Activated naive CD4-positive, alpha-beta T cell treated with anti-CD3 and anti-CD28 coated beads for 36 hours (primary cell): ENCODE measurements at regions not wholly inside any gene's neighbourhood (a gene's known extent, or its start where the extent isn't known, plus 50 kb on each side); places are given as distances from the start of the nearest gene placed in this dataset.
"Not testable (repeated sequence)": the region's sequence is repeated elsewhere in the genome, so short reads cannot be mapped to it uniquely, and the experiment has no call there.

Experiments
- CTCF ChIA-PET: fragments of 350-600 bp; sonication (Branson Sonifier 250); formaldehyde crosslinking; loops from one replicate; lab custom pipeline; 2021; ENCODE audit warnings: antibody characterized with exemption; lab: Charles Lee
- DNase-seq: peaks from one replicate; pipeline ENCODE4 v3.0.0-alpha.2; 2020
- H3K27ac Mint-ChIP-seq: one replicate; pipeline ENCODE4 v1.8.0; 2021; ENCODE audit warnings: mild to moderate bottlenecking, mixed read lengths
- H3K27me3 Mint-ChIP-seq: one replicate; pipeline ENCODE4 v1.8.0; 2021; ENCODE audit warnings: low read depth, mixed read lengths
- H3K36me3 Mint-ChIP-seq: one replicate; pipeline ENCODE4 v1.8.0; 2021; ENCODE audit warnings: low read depth, mixed read lengths
- H3K4me1 Mint-ChIP-seq: one replicate; pipeline ENCODE4 v1.8.0; 2021; ENCODE audit warnings: low read depth, mixed read lengths
- H3K4me3 Mint-ChIP-seq: one replicate; pipeline ENCODE4 v1.8.0; 2021; ENCODE audit warnings: mild to moderate bottlenecking, moderate library complexity, mixed read lengths
- H3K9me3 Mint-ChIP-seq: one replicate; pipeline ENCODE4 v1.8.0; 2021; ENCODE audit warnings: mixed read lengths
- intact Hi-C: fragments of 100-400 bp; cut with micrococcal nuclease; formaldehyde crosslinking; loops from one replicate; pipeline ENCODE4 v1.15.1; 2023

DNA sequence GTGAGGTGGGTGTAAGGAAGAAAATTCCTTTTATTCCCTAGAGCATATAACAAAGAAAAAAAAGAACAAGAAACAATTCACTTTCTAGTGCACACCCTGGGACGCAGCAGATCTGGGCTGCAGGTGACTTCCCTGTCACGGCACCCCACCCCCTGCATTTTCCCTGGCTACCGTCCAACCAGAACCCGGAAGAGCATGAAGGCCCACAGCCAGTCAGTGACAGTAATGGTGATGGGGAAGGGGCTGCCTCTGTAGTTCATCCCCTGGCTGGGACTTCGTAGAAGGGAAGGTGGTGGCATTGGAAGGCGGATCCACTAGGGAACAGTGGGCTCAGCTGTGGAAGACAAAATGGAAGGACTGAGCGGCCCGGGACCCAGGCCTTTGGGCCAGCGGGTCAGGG, 236.7 kb downstream of the BUB3 start:
- CTCF ChIA-PET = no interaction called here
- intact Hi-C loops = no loop called here

DNA sequence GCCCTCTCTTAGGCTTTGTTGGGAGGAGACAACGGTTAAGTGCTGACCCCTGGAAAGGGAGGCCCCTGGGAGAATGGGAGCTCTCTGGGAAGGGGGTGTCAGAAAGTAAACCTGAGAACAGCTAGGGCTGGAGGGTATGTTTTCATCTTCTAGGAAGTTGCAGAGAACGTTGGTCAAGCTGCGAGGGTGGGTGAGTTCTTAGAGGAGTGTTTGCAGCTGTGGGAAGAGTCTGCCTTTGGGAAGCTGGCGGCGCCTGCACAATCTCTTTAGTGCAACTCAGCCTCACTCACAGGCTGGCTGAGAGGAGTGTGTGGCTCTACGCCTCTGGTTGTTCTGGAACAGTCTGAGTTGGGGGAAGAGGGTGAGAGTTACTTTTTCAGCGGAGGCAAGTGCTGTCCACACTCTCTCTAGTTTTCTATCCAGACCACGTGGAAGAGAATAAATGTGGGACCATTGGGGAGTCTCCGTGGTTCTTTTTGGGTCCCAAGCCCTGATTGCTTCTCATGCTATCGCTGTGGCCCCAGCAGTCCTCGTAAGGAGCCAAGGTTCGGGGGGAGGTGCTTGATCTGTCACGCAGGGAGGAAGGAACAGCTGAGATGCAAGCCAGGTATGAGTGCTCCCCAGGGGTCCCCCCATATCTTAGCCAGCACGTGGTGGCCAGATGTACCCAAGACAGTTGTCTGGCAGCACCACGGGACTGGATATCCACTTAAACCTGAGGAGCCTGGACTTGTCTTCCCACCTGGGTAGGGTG, 237.2 kb downstream of the BUB3 start:
- CTCF ChIA-PET = no interaction called here
- no peak for DNase-seq
- H3K36me3 Mint-ChIP-seq = no peaks in the 10 kb centered on the region
- H3K4me1 Mint-ChIP-seq = no peaks in the 10 kb centered on the region
- no peaks in the 10 kb centered on the region for H3K27me3 Mint-ChIP-seq
- intact Hi-C loops = no loop called here
- H3K4me3 Mint-ChIP-seq = no peak overlapping the region
- peaks cover 13% of the 10 kb centered on the region for H3K9me3 Mint-ChIP-seq
- no peak overlapping the region for H3K27ac Mint-ChIP-seq

More for the DNA sequence above, 236.7 kb downstream of the BUB3 start:
- H3K9me3 Mint-ChIP-seq = peaks cover 15% of the 10 kb centered on the region
- H3K36me3 Mint-ChIP-seq = peaks cover 1% of the 10 kb centered on the region
- no peak overlapping the region for H3K4me3 Mint-ChIP-seq
- H3K27ac Mint-ChIP-seq = no peak overlapping the region
- H3K27me3 Mint-ChIP-seq = no peaks in the 10 kb centered on the region
- DNase-seq = no peak
- no peaks in the 10 kb centered on the region for H3K4me1 Mint-ChIP-seq

DNA sequence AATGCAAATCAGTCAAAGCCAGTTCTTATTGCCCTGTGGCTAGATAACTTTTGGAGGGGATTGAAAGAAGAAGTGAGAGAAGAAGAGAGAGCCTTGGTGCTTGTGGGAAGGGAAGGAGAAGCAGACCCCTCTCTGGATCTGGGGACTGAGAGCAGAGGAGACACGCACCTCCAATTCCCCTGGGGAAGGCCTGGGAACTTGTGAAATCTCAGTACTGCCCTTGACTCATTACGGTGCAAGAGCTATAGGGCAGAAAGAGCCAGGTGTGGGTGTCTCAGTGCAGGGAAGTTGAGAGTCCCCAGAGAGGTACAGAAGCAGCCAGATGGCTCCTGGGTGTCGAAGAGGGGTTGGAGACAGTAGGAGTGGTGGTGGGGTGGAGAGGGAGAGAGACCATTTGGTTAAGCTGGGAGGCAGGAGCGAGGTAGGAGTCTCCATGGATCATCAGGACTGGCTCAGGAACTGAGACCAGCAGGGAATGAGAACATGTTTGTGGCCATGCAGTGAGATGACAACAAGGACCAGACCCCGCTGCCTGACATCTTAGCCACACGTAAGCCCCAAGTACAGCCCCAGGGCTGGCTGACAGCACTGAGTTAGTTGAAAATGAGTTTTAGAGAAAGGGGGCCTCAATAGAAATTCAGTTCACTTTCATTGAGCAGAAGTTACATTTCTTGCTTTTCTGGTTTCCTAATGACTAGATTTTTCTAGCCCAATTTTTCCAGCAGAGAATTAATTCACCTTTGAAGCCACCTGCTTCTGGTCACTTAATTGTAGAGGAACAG, 238.2 kb downstream of the BUB3 start:
- CTCF ChIA-PET = no interaction called here
- Mint-ChIP-seq H3K4me3 (no peak overlapping the region), H3K27me3 (no peaks in the 10 kb centered on the region), H3K9me3 (peaks cover 10% of the 10 kb centered on the region), H3K36me3 (no peaks in the 10 kb centered on the region), H3K4me1 (no peaks in the 10 kb centered on the region), H3K27ac (no peak overlapping the region)
- intact Hi-C loops = no loop called here
- DNase-seq = no peak

DNA sequence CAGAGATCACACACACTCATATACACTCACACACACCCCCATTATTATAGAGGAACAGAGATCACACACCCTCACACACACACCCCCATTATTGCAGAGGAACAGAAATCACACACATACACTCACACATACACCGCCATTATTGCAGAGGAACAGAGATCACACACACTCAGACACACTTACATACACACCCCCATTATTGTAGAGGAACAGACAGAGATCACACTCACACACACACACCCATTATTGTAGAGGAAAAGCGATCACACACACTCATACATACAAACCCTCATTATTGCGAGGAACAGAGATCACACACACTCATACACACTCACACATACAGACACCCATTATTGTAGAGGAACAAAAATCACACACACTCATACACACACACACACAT, 239.0 kb downstream of the BUB3 start:
- CTCF ChIA-PET = no interaction called here
- no peaks in the 10 kb centered on the region for H3K27me3 Mint-ChIP-seq
- H3K4me1 Mint-ChIP-seq = no peaks in the 10 kb centered on the region
- DNase-seq = no peak
- H3K9me3 Mint-ChIP-seq = peaks cover 9% of the 10 kb centered on the region
- intact Hi-C loops = no loop called here
- H3K27ac Mint-ChIP-seq = no peak overlapping the region
- no peak overlapping the region for H3K4me3 Mint-ChIP-seq
- no peaks in the 10 kb centered on the region for H3K36me3 Mint-ChIP-seq

DNA sequence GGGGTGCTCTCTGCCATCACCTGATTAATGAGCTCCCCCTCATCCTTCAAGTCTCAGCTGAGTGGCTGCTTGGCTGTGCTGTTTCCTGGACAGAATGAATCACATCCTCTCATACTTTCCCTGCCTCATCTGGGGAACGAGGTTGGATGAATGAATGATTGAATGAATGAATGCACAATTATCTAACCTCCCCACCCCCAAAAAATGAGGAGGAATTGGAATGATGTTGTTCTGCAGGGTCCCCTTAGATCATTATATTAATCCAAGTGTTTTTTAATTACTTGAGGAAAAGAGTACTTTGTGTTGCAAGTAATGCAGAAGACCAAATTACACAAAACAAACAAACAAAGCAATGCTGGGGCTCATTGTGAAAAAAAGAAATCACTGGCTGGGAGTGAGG, 240.2 kb downstream of the BUB3 start:
- H3K27me3 Mint-ChIP-seq = no peaks in the 10 kb centered on the region
- H3K4me3 Mint-ChIP-seq = no peak overlapping the region
- no peaks in the 10 kb centered on the region for H3K4me1 Mint-ChIP-seq
- no peak for DNase-seq
- intact Hi-C loops = no loop called here
- H3K27ac Mint-ChIP-seq = no peak overlapping the region
- H3K36me3 Mint-ChIP-seq = no peaks in the 10 kb centered on the region
- CTCF ChIA-PET = no interaction called here
- peaks cover 5% of the 10 kb centered on the region for H3K9me3 Mint-ChIP-seq

DNA sequence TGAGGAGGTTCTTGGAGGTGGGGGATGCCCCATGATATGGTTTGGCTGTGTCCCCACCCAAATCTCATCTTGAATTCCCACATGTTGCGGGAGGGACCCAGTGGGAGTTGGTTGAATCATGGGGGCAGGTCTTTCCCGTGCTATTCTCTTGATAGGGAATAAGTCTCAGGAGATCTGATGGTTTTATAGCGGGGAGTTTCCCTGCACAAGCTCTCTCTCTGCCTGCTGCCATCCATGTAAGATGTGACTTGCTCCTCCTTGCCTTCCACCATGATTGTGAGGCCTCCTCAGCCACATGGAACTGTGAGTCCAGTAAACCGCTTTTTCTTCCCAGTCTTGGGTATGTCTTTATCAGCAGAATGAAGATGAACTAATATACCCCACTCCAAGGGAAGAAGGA, 241.0 kb downstream of the BUB3 start:
- H3K4me1 Mint-ChIP-seq, intact Hi-C loops, H3K27me3 Mint-ChIP-seq, H3K9me3 Mint-ChIP-seq, H3K27ac Mint-ChIP-seq, H3K4me3 Mint-ChIP-seq, DNase-seq, H3K36me3 Mint-ChIP-seq, CTCF ChIA-PET: not testable (repeated sequence)

DNA sequence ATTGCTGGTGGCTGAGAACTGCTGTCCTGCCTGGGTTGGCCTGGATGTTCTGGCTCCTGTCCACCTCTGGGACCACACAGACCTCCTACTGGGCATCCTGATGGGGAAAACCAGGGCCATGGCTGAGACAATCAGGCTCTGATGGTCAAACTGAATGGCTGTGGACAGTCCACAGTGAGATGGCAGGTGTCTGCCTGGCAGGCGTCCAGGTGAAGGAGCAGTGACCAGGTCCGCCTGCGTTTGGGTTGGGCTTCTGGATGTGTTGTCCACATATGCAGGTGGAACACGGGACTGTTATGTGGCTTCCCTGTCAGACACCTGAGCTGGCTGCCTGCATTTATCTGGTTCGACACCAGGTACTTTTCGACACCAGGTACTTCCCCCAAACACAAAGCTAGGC, 241.7 kb downstream of the BUB3 start:
- peaks cover 5% of the 10 kb centered on the region for H3K9me3 Mint-ChIP-seq
- no peak overlapping the region for H3K27ac Mint-ChIP-seq
- intact Hi-C loops = no loop called here
- H3K4me1 Mint-ChIP-seq = no peaks in the 10 kb centered on the region
- no peak overlapping the region for H3K4me3 Mint-ChIP-seq
- CTCF ChIA-PET = no interaction called here
- peaks cover 1% of the 10 kb centered on the region for H3K27me3 Mint-ChIP-seq
- H3K36me3 Mint-ChIP-seq = no peaks in the 10 kb centered on the region
- DNase-seq = no peak

DNA sequence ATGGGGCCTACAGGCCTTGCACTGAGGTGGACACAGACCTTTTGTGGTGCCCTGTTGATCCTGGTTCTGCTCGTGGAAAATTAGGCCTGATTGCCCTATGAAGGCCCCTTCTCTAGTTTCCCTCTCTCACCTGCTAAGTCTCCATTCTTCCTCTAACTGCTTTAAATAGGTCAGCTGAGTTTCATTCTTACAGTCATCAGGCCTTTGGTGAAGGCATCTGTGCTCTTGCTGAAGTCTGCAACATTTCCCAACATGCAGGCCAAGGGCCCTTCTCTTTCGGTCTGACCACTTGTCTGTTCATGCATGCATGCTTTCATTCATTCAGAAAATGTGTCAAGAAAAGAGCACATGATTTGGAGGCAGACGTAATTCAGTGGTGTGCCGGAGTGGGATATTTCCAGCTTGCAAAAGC, 244.0 kb downstream of the BUB3 start:
- peaks cover 7% of the 10 kb centered on the region for H3K9me3 Mint-ChIP-seq
- no peak overlapping the region for H3K4me3 Mint-ChIP-seq
- H3K27ac Mint-ChIP-seq = no peak overlapping the region
- intact Hi-C loops = no loop called here
- peaks cover 1% of the 10 kb centered on the region for H3K27me3 Mint-ChIP-seq
- no peaks in the 10 kb centered on the region for H3K36me3 Mint-ChIP-seq
- no peak for DNase-seq
- no peaks in the 10 kb centered on the region for H3K4me1 Mint-ChIP-seq
- CTCF ChIA-PET = no interaction called here

DNA sequence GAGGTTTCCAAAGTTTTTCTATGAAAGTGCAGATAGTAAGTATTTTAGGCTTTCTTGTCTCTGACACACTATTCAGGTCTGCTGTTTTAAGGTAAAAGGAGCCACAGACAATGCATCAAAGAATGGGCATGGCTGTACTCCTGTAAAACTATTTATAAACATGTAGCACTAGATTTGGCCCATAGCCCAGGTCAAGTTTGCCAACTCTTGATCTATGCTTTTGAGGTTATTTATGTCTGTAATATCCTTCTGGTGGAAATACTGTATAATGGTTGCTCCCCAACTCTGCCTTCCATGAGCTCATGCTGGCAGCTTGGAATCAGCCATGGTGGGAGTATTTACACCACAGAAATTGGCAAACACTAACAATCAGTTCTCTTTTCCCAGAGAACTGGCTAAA, 244.6 kb downstream of the BUB3 start:
- CTCF ChIA-PET = no interaction called here
- Mint-ChIP-seq H3K4me1 (no peaks in the 10 kb centered on the region), H3K27ac (no peak overlapping the region), H3K4me3 (no peak overlapping the region), H3K9me3 (peaks cover 11% of the 10 kb centered on the region), H3K36me3 (no peaks in the 10 kb centered on the region), H3K27me3 (peaks cover 1% of the 10 kb centered on the region)
- DNase-seq = no peak
- intact Hi-C loops = no loop called here

DNA sequence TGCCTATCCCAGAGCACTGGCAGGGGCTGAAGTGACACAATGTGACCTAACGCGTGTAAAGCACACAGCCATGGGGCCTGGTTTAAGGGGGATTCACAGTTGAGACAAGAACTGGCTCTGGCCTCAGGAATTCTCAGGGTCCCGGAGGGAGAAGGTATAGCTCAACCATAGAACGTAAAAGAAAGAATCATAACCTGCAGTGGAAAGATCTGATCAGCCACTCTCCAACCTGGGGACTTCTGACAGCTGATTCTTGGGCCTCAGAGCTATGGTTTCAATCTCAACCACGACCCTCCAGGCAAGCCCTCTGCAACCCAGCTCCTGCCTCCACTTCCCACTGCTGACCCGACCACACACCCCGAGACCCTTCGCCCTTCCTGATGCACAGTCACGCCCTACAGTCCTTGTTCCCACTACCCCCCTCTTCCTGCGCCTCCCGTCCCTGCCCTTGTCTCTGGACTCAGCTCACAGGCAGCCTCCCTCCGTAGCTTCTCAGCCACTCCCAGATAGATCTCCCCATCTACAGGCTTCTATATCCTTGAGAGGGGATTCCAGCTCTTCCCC, 245.2 kb downstream of the BUB3 start:
- intact Hi-C loops = no loop called here
- peaks cover 1% of the 10 kb centered on the region for H3K27me3 Mint-ChIP-seq
- DNase-seq = no peak
- no peak overlapping the region for H3K4me3 Mint-ChIP-seq
- no peaks in the 10 kb centered on the region for H3K4me1 Mint-ChIP-seq
- H3K9me3 Mint-ChIP-seq = peaks cover 12% of the 10 kb centered on the region
- no peaks in the 10 kb centered on the region for H3K36me3 Mint-ChIP-seq
- H3K27ac Mint-ChIP-seq = no peak overlapping the region
- CTCF ChIA-PET = no interaction called here

DNA sequence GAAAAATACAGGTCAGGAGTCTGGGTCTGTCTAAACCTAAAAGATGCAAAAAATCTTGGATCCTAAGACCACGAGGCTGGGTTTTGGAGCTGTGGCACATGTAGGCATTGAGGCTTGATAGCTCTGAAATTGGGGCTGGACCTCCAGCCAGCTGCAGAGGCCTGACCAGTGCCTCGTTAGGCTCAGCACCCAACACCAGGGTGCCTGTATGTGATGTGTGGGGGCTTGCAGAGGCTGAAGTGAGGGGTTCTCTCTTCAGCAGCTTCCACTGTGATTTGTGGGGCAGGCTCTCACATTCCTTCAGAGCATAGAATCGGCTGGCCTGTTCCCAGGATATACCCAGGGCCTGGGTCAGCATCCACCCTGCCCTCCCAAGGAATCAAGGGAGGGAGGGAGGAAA, 247.8 kb downstream of the BUB3 start:
- Mint-ChIP-seq H3K36me3 (no peaks in the 10 kb centered on the region), H3K9me3 (peaks cover 18% of the 10 kb centered on the region), H3K27ac (no peak overlapping the region), H3K4me3 (no peak overlapping the region), H3K27me3 (peaks cover 1% of the 10 kb centered on the region), H3K4me1 (no peaks in the 10 kb centered on the region)
- CTCF ChIA-PET = no interaction called here
- intact Hi-C loops = no loop called here
- DNase-seq = no peak

DNA sequence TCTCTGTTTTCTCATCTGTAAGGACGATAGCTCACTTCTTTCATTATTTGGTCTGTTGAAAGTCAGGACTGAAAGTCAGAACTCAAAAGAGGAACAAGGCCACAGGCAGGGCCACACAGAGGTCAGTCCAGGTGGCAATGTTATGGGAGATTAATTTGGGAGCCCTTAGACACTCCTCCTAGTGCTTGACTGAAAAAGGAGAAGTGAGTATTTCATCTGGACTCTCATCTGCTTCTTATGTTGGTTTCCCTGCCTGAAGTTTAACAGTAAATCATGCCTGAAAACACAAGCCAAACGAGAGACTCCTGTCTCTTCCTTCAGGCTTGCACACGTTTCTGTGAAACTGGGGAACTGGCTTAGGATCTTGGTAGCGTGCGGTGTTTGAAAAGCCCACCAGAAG, 248.5 kb downstream of the BUB3 start:
- H3K4me3 Mint-ChIP-seq = no peak overlapping the region
- H3K9me3 Mint-ChIP-seq = peaks cover 18% of the 10 kb centered on the region
- H3K27ac Mint-ChIP-seq = no peak overlapping the region
- no peaks in the 10 kb centered on the region for H3K4me1 Mint-ChIP-seq
- CTCF ChIA-PET = no interaction called here
- no peak for DNase-seq
- intact Hi-C loops = no loop called here
- H3K27me3 Mint-ChIP-seq = peaks cover 3% of the 10 kb centered on the region
- no peaks in the 10 kb centered on the region for H3K36me3 Mint-ChIP-seq

DNA sequence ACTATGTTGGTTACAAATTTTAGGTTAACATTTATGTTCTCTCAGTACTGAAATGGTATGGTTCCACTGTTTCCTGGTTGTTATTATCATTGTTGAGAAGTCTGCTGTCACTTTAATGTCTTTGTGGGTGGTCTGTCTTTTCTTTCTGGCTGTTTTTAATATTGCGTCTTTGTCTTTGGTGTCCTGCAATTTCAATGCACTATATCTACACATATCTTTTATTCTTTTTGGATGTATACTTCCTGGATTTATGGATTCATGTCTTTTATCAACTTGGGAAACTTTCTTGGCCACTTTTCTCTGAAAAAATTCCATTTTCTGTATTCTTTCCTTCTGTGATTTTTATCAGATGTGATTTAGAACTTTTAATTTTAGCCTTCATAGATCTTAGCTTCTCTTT, 250.2 kb downstream of the BUB3 start:
- DNase-seq = no peak
- H3K36me3 Mint-ChIP-seq = no peaks in the 10 kb centered on the region
- intact Hi-C loops = no loop called here
- no peak overlapping the region for H3K27ac Mint-ChIP-seq
- CTCF ChIA-PET = no interaction called here
- no peak overlapping the region for H3K4me3 Mint-ChIP-seq
- no peaks in the 10 kb centered on the region for H3K4me1 Mint-ChIP-seq
- peaks cover 4% of the 10 kb centered on the region for H3K27me3 Mint-ChIP-seq
- peaks cover 18% of the 10 kb centered on the region for H3K9me3 Mint-ChIP-seq
